K562 (cell line): ENCODE measurements at regions not wholly inside any gene's neighbourhood (a gene's known extent, or its start where the extent isn't known, plus 50 kb on each side); places are given as distances from the start of the nearest gene placed in this dataset.

Source experiments
- ATAC-seq: fragments of 200-7000 bp; cut with Tn5 transposase; 3 replicates; pipeline ENCODE4 v1.9.1; 2020; ENCODE audit warnings: moderate library complexity
- BruUV-seq: library from RNA; stranded (reverse); fragments of 400-500 nt; replicated peaks from 2 replicates; lab custom pipeline; 2021; lab: Mats Ljungman, UMichigan
- CTCF ChIA-PET: fragments of 300-600 bp; formaldehyde crosslinking; extraction: SDS; loops from one replicate; lab custom pipeline; 2021; ENCODE audit warnings: low intra/inter-chr PET ratio; lab: Yijun Ruan, JAX
- POLR2A ChIA-PET: fragments of 300-600, 350-650 bp; sonication (Branson Sonifier 250); formaldehyde crosslinking; extraction: SDS; loops from one replicate; lab custom pipeline; 2021; ENCODE audit warnings: antibody characterized with exemption, inconsistent platforms; lab: Yijun Ruan, JAX
- DNase-seq, 4 experiments: peaks; one replicate each; pipeline versions ENCODE4 v3.0.0 to v3.0.0-alpha.2; 2011 to 2018; ENCODE audit warnings: low spot score in 3 of 4, mixed read lengths in 3 of 4; ENCODE audit errors: extremely low read depth in 1 of 4
- FAIRE-seq: peaks from 2 replicates; lab custom pipeline; 2011; peaks lifted over from hg19 to GRCh38; lab: Jason Lieb, UNC
- H2AFZ ChIP-seq: 2 replicates; pipeline ENCODE4 v1.6.0; 2011; ENCODE audit warnings: low read depth, low read length, control low read depth, inconsistent platforms
- H3K27ac ChIP-seq: fragments of 200-600 bp; 3 replicates; pipeline ENCODE4 v1.8.0; 2011; ENCODE audit warnings: low read depth, mild to moderate bottlenecking, control low read depth, inconsistent platforms, low read length, moderate library complexity, mixed read lengths; ENCODE audit errors: extremely low read depth
- H3K27me3 ChIP-seq, 2 experiments: fragments of 300-600 bp in 1 of 2; 2 replicates in 1 of 2; 3 replicates in 1 of 2; pipeline versions ENCODE4 v1.6.0 to v1.8.0; 2011; ENCODE audit warnings: inconsistent platforms in 2 of 2, low read length in 2 of 2, mild to moderate bottlenecking in 1 of 2, mixed read lengths in 1 of 2, moderate library complexity in 1 of 2; ENCODE audit not compliant: control insufficient read depth in 2 of 2, insufficient read depth in 2 of 2
- H3K36me3 ChIP-seq: fragments of 300-600 bp; 3 replicates; pipeline ENCODE4 v1.8.0; 2011; ENCODE audit warnings: mild to moderate bottlenecking, low read length, inconsistent platforms; ENCODE audit not compliant: control insufficient read depth, insufficient read depth
- H3K4me1 ChIP-seq, 2 experiments: fragments of 200-600 bp in 1 of 2; replicated peaks in 1 of 2; 2 replicates in 1 of 2; 3 replicates in 1 of 2; pipeline versions ENCODE4 v1.5.1 to v1.8.0; 2011; ENCODE audit warnings: inconsistent platforms in 2 of 2, low read length in 2 of 2, mild to moderate bottlenecking in 1 of 2, mixed read lengths in 1 of 2, moderate library complexity in 1 of 2; ENCODE audit not compliant: control insufficient read depth in 2 of 2, insufficient read depth in 2 of 2
- H3K4me2 ChIP-seq: 2 replicates; pipeline ENCODE4 v1.6.1; 2011; ENCODE audit warnings: low read length, control low read depth, inconsistent platforms, mixed read lengths; ENCODE audit not compliant: insufficient read depth
- H3K4me3 ChIP-seq: fragments of 200-600 bp; sonication (generic), shearing (Covaris generic); 2 replicates; pipeline ENCODE4 v1.5.1; 2016; ENCODE audit warnings: control low read depth, inconsistent platforms
- H3K79me2 ChIP-seq: fragments of 200-600 bp; 3 replicates; pipeline ENCODE4 v1.8.0; 2011; ENCODE audit warnings: low read length, inconsistent platforms; ENCODE audit not compliant: control insufficient read depth, insufficient read depth
- H3K9ac ChIP-seq, 2 experiments: 2 replicates each; pipeline versions ENCODE4 v1.6.0 to v1.6.1; 2011; ENCODE audit warnings: low read depth in 2 of 2, low read length in 2 of 2, control low read depth in 1 of 2, inconsistent platforms in 1 of 2, mild to moderate bottlenecking in 1 of 2, mixed read lengths in 1 of 2; ENCODE audit not compliant: insufficient read depth in 1 of 2
- H3K9me1 ChIP-seq: one replicate; pipeline ENCODE4 v1.6.0; 2011; ENCODE audit warnings: inconsistent platforms, mild to moderate bottlenecking, low read length, moderate library complexity; ENCODE audit not compliant: control insufficient read depth, insufficient read depth
- H3K9me3 ChIP-seq: replicated peaks from 2 replicates; pipeline ENCODE4 v1.5.1; 2011; ENCODE audit warnings: low read depth, low read length, inconsistent platforms; ENCODE audit not compliant: control insufficient read depth, insufficient read depth
- H4K20me1 ChIP-seq: replicated peaks from 2 replicates; pipeline ENCODE4 v1.6.1; 2011; ENCODE audit warnings: low read length, inconsistent platforms, mixed read lengths; ENCODE audit not compliant: control insufficient read depth, insufficient read depth
- CHD2 ChIP-seq: IDR thresholded peaks from 2 replicates; pipeline ENCODE4 v1.6.1; 2011; ENCODE audit warnings: low read depth, low read length
- STAT5A ChIP-seq: IDR thresholded peaks from 2 replicates; pipeline ENCODE4 v1.6.1; 2012; ENCODE audit warnings: low read length, inconsistent platforms, borderline replicate concordance
- WGBS: fragments of 100-300 bp; shearing (Covaris generic); methylation state at CpG from one replicate; pipeline ENCODE4 v1.1.6; 2016; ENCODE audit warnings: low coverage, mixed read lengths; ENCODE audit not compliant: insufficient coverage; ENCODE audit errors: missing lambda C conversion rate; 5-methylcytosine and 5-hydroxymethylcytosine counted together
- in situ Hi-C: fragments of 300-500 bp; cut with MboI; formaldehyde crosslinking; loops from 4 replicates; pipeline ENCODE4 v1.15.0; 2018; ENCODE audit warnings: inconsistent platforms, mixed read lengths
- intact Hi-C: fragments of 100-400 bp; cut with micrococcal nuclease; formaldehyde crosslinking; loops from 2 replicates; pipeline ENCODE4 v1.14.2; 2022
- TF ChIP-seq, protein P1 (sequence below): IDR thresholded peaks from 2 replicates; pipeline ENCODE4 v1.6.1; 2016; ENCODE audit warnings: missing genetic modification characterization, missing compliant biosample characterization
- TF ChIP-seq, protein P2 (sequence below): fragments of 250-450 bp; sonication (Bioruptor Pico); IDR thresholded peaks from 2 replicates; pipeline ENCODE4 v1.9.0; 2021; ENCODE audit warnings: mild to moderate bottlenecking
- TF ChIP-seq, protein P3 (sequence below): fragments of 250-450 bp; sonication (Bioruptor Pico); IDR thresholded peaks from 2 replicates; pipeline ENCODE4 v1.4.0; 2020; ENCODE audit warnings: borderline replicate concordance

DNA sequence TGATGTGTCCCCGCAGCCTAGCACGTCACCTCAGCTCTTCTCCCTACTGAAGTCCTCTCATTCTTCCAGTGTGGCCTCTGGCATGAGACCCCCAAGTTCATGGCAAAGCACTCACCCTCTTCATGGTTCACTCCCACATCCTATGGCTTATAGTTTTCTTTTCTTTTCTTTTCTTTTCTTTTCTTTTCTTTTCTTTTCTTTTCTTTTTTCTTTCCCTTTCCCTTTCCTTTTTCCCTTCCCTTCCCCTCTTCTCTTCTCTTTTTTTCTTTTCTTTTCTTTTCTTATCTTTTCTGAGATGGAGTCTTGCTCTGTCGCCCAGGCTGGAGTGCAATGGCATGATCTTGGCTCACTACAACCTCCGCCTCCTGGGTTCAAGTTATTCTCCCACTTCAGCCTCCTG lies 58.4 kb upstream of the NLRP1 start:
- FAIRE-seq (no peak), ATAC-seq (no peak), DNase-seq (no peak)
- Histone ChIP-seq H3K4me1 (no peaks in the 10 kb centered on the region), H3K79me2 (no peaks in the 10 kb centered on the region), H2AFZ (no peak overlapping the region), H3K4me3 (no peak overlapping the region), H3K27ac (no peak overlapping the region), H3K9me3 (no peaks in the 10 kb centered on the region), H3K9ac (no peak overlapping the region), H3K27me3 (peaks cover 5 to 28% of the 10 kb centered on the region in 2 experiments), H3K9me1 (no peaks in the 10 kb centered on the region), H3K36me3 (no peaks in the 10 kb centered on the region), H4K20me1 (no peaks in the 10 kb centered on the region), H3K4me2 (no peak overlapping the region)
- WGBS = 4% methylated on average over 4 of the region's 4 CpGs
- in situ Hi-C loops (no loop called here), intact Hi-C loops (no loop called here)
- ChIA-PET CTCF (no interaction called here), POLR2A (interaction anchor here (0.6 to 1.1 kb wide), 2 partner anchors 13 to 23 kb away, joined by 3 read pairs; no protein-coding TSS in a partner anchor)
- no peak for TF ChIP-seq STAT5A
- TF ChIP-seq, protein P1, sequence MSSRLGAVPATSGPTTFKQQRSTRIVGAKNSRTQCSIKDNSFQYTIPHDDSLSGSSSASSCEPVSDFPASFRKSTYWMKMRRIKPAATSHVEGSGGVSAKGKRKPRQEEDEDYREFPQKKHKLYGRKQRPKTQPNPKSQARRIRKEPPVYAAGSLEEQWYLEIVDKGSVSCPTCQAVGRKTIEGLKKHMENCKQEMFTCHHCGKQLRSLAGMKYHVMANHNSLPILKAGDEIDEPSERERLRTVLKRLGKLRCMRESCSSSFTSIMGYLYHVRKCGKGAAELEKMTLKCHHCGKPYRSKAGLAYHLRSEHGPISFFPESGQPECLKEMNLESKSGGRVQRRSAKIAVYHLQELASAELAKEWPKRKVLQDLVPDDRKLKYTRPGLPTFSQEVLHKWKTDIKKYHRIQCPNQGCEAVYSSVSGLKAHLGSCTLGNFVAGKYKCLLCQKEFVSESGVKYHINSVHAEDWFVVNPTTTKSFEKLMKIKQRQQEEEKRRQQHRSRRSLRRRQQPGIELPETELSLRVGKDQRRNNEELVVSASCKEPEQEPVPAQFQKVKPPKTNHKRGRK (tag) = peak; percentile 74
- BruUV-seq = no TSS peak

DNA sequence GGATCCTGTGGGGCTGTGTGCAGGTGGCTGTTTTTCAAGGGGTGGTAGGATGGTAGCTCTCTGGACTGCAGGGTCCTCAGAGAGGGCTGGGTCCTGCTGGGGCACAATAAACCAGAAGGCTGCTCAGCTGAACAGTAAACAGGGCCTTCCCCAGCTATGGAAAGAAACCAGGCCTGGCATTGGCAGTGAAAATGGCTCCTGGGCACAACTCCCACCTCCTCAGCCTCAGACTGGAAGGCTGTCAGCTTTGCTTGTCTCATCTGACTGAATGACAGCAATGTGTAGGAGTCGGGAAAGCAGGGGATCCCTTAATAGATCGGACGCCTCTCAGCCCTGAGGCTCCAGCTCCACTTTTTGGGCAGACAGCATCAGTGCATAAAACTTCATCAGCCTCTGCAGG lies 59.8 kb upstream of the NLRP1 start:
- no peak overlapping the region for H3K27ac ChIP-seq
- H3K9me3 ChIP-seq = no peaks in the 10 kb centered on the region
- no peaks in the 10 kb centered on the region for H3K9me1 ChIP-seq
- WGBS = 12% methylated on average over 3 of the region's 3 CpGs
- no peaks in the 10 kb centered on the region for H3K4me1 ChIP-seq
- no peak overlapping the region for H3K4me2 ChIP-seq
- ChIA-PET CTCF (no interaction called here), POLR2A (interaction anchor here (0.8 kb wide), 2 partner anchors 10 to 75 kb away, joined by 3 read pairs; no protein-coding TSS in a partner anchor)
- H3K79me2 ChIP-seq = no peaks in the 10 kb centered on the region
- no peak for DNase-seq
- FAIRE-seq = no peak
- BruUV-seq = no TSS peak
- H3K4me3 ChIP-seq = no peak overlapping the region
- no peak overlapping the region for H3K9ac ChIP-seq
- intact Hi-C loops = no loop called here
- H3K27me3 ChIP-seq = peaks cover 5 to 28% of the 10 kb centered on the region in 2 experiments
- no peaks in the 10 kb centered on the region for H4K20me1 ChIP-seq
- no peak for TF ChIP-seq CHD2
- TF ChIP-seq, protein P2, sequence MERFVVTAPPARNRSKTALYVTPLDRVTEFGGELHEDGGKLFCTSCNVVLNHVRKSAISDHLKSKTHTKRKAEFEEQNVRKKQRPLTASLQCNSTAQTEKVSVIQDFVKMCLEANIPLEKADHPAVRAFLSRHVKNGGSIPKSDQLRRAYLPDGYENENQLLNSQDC (CRISPR knock-in tag) = no peak
- TF ChIP-seq, protein P3, sequence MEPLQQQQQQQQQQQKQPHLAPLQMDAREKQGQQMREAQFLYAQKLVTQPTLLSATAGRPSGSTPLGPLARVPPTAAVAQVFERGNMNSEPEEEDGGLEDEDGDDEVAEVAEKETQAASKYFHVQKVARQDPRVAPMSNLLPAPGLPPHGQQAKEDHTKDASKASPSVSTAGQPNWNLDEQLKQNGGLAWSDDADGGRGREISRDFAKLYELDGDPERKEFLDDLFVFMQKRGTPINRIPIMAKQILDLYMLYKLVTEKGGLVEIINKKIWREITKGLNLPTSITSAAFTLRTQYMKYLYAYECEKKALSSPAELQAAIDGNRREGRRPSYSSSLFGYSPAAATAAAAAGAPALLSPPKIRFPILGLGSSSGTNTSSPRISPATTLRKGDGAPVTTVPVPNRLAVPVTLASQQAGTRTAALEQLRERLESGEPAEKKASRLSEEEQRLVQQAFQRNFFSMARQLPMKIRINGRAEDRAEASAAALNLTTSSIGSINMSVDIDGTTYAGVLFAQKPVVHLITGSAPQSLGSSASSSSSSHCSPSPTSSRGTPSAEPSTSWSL (CRISPR knock-in tag) = no peak
- ATAC-seq = no peak
- no peak overlapping the region for H2AFZ ChIP-seq
- no peaks in the 10 kb centered on the region for H3K36me3 ChIP-seq
- in situ Hi-C loops = no loop called here
